Skeletal muscle cell (primary cell): ENCODE measurements at regions not wholly inside any gene's neighbourhood (a gene's known extent, or its start where the extent isn't known, plus 50 kb on each side); places are given as distances from the start of the nearest gene placed in this dataset.

Source experiments
- DNase-seq: peaks from one replicate; pipeline ENCODE4 v3.0.0-alpha.2; 2010; ENCODE audit warnings: low read depth
- H3K4me3 ChIP-seq: 2 replicates; pipeline ENCODE4 v1.5.1; 2011; ENCODE audit warnings: low read depth, mild to moderate bottlenecking, control low read depth, low read length, moderate library complexity

GRCh38 chr4:24422644-24423043 is 161.7 kb downstream of the DHX15 start:
- DNase-seq = no peak
- no peak overlapping the region for H3K4me3 ChIP-seq

GRCh38 chr4:24419181-24420034 is 164.9 kb downstream of the DHX15 start:
- H3K4me3 ChIP-seq = no peak overlapping the region
- DNase-seq = peak; percentile 27

GRCh38 chr4:24417206-24417605 is 167.1 kb downstream of the DHX15 start:
- DNase-seq = peak; percentile 10
- H3K4me3 ChIP-seq = no peak overlapping the region

DNA sequence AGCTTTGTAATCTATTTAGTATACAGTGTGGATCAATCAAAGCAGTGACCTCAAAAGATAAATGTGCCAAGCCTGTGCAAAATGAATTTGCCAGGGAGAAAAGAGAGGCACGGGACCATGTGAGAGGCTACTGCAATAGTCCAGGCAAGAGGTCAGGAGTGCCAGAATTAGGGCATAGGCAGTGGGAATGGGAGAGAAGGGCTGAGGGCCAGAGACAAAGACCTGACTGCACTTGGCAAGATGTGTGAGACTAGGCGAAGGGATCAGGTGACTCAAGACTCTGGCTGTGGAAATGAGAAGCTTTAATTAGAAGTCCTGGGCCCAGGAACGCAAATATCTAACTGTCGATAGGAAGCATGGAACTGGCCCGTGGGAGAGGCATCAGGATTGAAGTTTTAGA is 168.1 kb downstream of the DHX15 start:
- H3K4me3 ChIP-seq = no peak overlapping the region
- DNase-seq = no peak

DNA sequence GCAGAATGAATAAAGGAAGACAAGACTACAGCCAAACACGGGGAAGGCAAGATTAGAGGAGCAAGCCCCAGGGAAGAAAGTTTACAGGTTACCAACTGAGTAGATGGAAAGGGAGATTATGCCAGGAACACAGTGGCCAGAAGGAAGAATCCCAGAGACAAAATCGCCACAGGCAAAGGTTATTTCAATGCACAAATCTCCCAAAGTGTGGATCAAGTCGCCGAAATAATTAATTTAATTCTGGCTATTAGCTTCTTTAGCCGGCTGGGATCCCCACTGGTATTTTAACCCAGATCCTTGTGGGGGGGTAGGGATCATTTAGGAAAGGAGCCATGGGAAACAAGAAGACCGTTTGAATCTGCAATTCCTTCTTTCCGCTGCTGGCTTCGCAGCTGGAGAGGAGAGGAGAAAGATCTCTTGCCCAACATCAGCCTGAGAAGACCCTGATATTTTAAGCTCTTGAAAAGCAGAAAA is 171.0 kb downstream of the DHX15 start:
- H3K4me3 ChIP-seq = no peak overlapping the region
- DNase-seq = no peak

- no peak overlapping the region for H3K4me3 ChIP-seq
- no peak for DNase-seq
These were observed 172.5 kb downstream of the DHX15 start for GRCh38 chr4:24411806-24412205.

GRCh38 chr4:24411299-24411698 is 173.1 kb downstream of the DHX15 start:
- H3K4me3 ChIP-seq = no peak overlapping the region
- no peak for DNase-seq

DNA sequence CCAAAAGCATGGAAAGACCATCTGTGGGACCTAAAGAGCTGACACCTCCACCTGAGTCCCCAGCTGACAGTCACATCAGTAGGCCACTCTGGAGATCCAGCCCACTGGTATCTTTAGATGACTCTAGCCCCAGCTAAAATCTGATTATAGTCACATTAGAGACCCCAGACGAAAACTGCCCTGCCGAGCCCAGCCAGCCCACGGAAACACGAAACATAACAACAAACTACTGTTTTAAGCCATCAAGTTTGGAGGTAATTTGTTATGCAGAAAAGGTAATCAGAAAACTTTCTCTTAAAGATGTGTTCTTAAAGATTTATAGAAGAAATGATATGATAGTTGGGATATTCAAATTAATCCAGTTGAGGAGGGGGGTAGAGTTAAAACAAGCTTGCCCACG is 175.7 kb downstream of the DHX15 start:
- DNase-seq = no peak
- H3K4me3 ChIP-seq = no peak overlapping the region

GRCh38 chr4:24405926-24406325 is 178.4 kb downstream of the DHX15 start:
- no peak for DNase-seq
- no peak overlapping the region for H3K4me3 ChIP-seq

- H3K4me3 ChIP-seq = no peak overlapping the region
- DNase-seq = no peak
These were observed 179.0 kb downstream of the DHX15 start for GRCh38 chr4:24405341-24405740.

DNA sequence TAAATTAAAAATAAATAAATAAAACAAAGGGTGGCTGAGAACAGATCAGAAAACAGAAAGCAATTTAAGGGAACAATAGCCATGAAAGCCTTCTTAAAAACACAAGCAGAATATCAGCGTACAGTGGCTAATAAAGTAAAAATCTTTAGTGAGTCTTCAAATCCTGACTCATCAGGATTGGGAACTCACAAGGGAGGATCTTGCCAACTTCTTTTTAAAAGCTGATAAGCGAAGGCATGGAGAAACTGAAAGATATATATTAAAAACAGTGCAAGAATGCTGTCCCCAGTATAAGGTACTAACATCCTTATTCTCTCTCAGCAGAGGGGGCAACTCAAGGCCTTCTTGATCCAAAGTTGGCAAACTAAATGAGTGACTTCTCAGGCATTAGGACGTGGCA is 180.1 kb downstream of the DHX15 start:
- DNase-seq = no peak
- H3K4me3 ChIP-seq = no peak overlapping the region

DNA sequence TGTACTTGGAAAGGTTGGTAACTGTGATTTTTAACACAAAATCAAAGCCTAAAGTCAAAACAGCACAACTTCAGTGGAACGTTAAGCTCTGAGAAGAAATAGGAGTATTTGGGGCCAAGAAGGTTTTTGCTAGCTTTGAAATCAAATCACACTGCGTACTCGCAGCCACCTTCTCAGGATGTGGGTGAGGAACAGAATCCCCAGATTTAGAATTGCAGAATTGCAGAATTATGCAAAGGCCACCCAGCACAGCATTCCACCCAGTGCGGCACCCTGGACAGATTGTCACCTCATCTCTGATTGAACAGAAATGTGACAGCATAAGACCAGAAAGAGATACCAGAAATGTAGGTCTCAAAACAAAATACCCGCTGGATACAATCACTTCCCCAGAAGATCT is 181.1 kb downstream of the DHX15 start:
- no peak for DNase-seq
- no peak overlapping the region for H3K4me3 ChIP-seq

DNA sequence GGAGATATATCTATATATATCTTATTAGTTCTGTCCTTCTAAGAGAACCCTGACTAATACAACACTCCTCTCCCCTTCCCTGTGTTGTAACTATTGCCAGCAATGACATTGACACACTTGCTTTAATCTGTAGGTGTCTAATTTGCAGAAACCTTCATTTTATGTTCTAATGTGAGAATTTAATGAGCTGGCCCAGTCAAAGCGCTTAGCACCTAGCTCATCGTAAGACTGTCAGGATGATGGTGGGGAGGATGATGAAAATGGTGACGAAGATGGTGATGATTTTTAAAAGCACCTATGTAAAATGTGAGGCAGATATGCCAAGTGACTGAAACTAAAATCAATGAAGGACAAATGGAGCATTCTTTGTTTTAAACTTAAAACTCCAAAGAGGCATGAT is 183.8 kb downstream of the DHX15 start:
- no peak for DNase-seq
- H3K4me3 ChIP-seq = no peak overlapping the region

- DNase-seq = no peak
- H3K4me3 ChIP-seq = no peak overlapping the region
These were observed 187.4 kb downstream of the DHX15 start for GRCh38 chr4:24396988-24397387.

DNA sequence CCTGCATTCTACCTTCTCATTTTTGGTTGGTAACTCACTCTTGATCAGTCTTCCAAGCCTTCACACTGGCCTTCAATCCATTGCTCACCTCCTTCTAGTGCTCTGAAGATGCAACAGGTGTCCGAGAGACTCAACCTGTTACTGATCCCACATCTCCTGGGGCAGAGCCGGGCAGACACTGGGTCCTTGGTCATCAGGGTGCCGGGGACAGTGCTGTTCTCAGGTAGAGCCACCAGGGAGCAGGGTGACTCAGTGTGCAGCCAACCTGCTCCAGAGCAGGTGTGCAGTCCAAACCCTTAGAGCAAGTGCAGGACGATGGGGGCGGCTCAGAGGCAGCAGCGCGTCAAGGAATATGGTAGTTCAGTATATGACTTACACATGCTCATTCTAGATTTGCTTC is 188.4 kb downstream of the DHX15 start:
- no peak for DNase-seq
- no peak overlapping the region for H3K4me3 ChIP-seq

DNA sequence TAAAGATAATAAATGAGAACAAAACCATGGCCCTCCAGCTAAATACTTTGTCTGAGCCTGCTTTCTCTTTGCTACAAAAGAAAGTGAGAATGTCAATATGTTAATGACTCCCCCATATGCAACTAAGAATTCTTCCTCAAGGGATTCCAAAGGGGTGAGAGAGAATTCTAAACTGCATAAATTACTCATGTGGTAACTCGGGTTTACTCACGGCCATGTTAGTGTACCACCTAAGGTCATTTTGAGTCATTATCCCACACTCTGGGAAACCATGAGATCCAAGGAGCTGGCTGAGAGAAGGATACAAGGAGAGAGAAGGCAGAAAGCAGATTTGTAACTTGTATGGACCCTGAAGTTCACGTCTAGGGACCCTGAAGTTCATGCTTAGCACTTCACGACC is 190.3 kb downstream of the DHX15 start:
- H3K4me3 ChIP-seq = no peak overlapping the region
- DNase-seq = peak; percentile 7

GRCh38 chr4:24392613-24393012 is 191.7 kb downstream of the DHX15 start:
- no peak overlapping the region for H3K4me3 ChIP-seq
- DNase-seq = no peak

DNA sequence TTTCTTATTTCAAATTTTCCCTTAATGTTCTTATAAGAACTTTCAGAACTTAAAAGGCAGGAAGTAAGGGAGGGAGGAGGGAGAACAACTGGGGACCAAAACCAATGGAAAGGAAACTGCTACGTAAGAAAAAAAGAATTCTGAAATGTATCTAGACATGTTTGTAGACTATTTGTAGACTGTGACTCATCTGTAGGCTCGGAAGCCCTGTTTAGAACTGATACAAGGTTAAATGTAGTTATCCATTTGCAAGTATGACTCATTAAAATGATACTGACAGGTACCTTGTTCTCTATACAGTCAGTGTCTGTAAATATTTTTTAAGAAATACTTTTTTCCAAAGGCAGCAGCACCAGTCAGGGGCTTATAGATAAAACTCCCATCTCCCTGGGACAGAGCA is 202.0 kb downstream of the DHX15 start:
- no peak overlapping the region for H3K4me3 ChIP-seq
- no peak for DNase-seq

- DNase-seq = no peak
- no peak overlapping the region for H3K4me3 ChIP-seq
These were observed 203.2 kb downstream of the DHX15 start for GRCh38 chr4:24380957-24381665.

DNA sequence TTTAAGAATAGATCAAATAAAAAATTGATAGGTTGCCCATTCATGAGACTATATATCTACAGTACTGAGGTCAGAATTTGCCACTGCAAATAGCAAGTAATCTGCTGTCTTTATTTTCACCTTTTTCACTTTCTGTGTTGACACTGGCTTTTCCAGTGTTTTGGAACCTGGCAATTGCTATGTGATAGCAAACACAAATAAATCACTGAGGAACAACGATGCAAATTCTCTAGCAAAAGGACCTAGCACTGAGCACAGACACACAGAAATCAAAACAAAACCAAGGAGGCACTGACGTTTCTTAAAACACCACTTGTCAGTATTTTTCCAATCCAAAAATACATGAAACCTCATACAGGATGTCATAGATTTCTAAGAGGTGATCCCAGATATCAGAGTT is 210.7 kb downstream of the DHX15 start:
- no peak for DNase-seq
- no peak overlapping the region for H3K4me3 ChIP-seq

GRCh38 chr4:24372881-24373280 is 211.5 kb downstream of the DHX15 start:
- DNase-seq = no peak

More at GRCh38 chr4:24372881-24373280, 211.5 kb downstream of the DHX15 start:
- H3K4me3 ChIP-seq = no peak overlapping the region
